H1 (cell line): ENCODE measurements at regions not wholly inside any gene's neighbourhood (a gene's known extent, or its start where the extent isn't known, plus 50 kb on each side); places are given as distances from the start of the nearest gene placed in this dataset.

Experiments
- EZH2 ChIP-seq: fragments of 200-600 bp; sonication (generic); IDR thresholded peaks from 2 replicates; pipeline ENCODE4 v1.7.1; 2012; ENCODE audit warnings: low read depth, mild to moderate bottlenecking, moderate library complexity, low read length, inconsistent platforms; ENCODE audit not compliant: severe bottlenecking
- TF ChIP-seq, protein P1 (sequence below), 3 experiments: IDR thresholded peaks; 1 replicate in 2 of 3; 2 replicates in 1 of 3; pipeline versions ENCODE4 v1.5.1 to v1.6.1; 2011; ENCODE audit warnings: low read length in 3 of 3, mild to moderate bottlenecking in 3 of 3, inconsistent platforms in 2 of 3, low read depth in 1 of 3, moderate library complexity in 1 of 3; ENCODE audit not compliant: insufficient read depth in 1 of 3; ENCODE audit errors: control extremely low read depth in 1 of 3

GRCh38 chr3:1726741-1727140 is 371.9 kb upstream of the CNTN4 start:
- TF ChIP-seq, protein P1, sequence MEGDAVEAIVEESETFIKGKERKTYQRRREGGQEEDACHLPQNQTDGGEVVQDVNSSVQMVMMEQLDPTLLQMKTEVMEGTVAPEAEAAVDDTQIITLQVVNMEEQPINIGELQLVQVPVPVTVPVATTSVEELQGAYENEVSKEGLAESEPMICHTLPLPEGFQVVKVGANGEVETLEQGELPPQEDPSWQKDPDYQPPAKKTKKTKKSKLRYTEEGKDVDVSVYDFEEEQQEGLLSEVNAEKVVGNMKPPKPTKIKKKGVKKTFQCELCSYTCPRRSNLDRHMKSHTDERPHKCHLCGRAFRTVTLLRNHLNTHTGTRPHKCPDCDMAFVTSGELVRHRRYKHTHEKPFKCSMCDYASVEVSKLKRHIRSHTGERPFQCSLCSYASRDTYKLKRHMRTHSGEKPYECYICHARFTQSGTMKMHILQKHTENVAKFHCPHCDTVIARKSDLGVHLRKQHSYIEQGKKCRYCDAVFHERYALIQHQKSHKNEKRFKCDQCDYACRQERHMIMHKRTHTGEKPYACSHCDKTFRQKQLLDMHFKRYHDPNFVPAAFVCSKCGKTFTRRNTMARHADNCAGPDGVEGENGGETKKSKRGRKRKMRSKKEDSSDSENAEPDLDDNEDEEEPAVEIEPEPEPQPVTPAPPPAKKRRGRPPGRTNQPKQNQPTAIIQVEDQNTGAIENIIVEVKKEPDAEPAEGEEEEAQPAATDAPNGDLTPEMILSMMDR (IDR thresholded peaks at IDR 0.05; ENCODE audit: control extremely low read depth in 1 of 3, insufficient read depth in 1 of 3, low read depth in 1 of 3, low read length in 3 of 3): no peak
- TF ChIP-seq EZH2: no peak
